GM21619 (cell line): ENCODE measurements at regions not wholly inside any gene's neighbourhood (a gene's known extent, or its start where the extent isn't known, plus 50 kb on each side); places are given as distances from the start of the nearest gene placed in this dataset.
"Not testable (repeated sequence)": the region's sequence is repeated elsewhere in the genome, so short reads cannot be mapped to it uniquely, and the experiment has no call there.

Source experiments
- ATAC-seq: cut with Tn5 transposase; IDR thresholded peaks from one replicate; pipeline ENCODE4 v1.9.1; 2021; ENCODE audit not compliant: unreplicated experiment

DNA sequence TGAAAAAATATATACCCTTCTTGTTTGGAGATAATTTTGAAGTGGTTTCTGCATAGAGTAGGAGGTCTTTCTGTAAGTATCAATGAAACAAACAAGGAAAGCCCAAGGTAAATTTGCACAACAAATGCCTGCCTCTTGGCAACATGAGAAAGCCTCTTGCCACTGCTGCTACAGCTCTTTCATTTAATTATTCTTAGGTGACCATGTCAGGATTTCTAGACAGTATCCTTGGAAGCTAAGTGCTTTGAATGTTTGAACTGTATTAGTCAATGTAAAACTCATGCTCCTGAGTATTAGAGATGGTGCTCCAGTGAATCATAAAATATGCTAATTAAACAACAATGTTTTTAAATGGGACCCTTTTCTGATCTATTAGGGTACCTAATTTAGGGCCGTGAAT lies 81.2 kb upstream of the ITGB1 start:
- ATAC-seq: no peak

DNA sequence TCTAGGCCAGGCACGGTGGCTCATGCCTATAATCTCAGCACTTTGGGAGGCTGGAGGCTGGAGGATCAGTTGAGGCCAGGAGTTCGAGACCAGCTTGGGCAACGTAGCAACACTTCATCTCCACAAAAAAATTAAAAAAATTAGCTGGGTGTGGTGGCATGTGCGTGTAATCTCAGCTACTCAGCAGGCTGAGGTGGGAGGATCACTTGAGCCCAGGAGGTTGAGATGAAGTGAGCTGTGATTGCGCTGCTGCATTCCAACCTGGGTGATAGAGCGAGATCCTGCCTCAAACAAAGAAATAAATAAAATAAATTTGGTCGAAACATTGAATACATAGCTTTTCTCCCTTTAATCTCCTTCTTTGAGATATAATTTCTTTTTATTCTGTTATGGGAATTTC lies 80.6 kb upstream of the ITGB1 start:
- no peak for ATAC-seq

- no peak for ATAC-seq
These were observed 79.7 kb upstream of the ITGB1 start for GRCh38 chr10:33037726-33038125.

DNA sequence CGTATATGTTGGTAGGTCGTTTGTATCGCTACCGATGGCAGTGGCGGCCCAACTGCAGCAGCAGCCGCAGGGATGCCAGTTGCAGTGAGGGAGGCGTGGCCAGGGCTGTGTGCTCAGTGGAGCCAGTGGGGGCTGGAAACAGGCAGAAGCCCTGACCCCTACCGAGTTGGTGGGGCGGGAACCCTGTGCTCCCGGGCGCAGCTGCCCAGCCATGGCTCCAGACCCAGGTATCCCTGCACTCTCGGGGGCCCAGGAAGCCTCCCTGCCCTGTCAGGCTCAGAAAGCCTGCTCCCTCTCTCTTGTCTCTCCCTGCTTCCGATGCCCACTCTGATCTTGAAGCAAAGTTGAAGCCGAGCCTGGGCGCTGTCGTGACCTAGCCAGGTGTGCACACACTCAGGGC lies 78.6 kb upstream of the ITGB1 start:
- no peak for ATAC-seq

- no peak for ATAC-seq
These were observed 77.4 kb upstream of the ITGB1 start for GRCh38 chr10:33035411-33035810.

GRCh38 chr10:33034931-33035330 lies 76.9 kb upstream of the ITGB1 start:
- ATAC-seq: no peak

GRCh38 chr10:33032654-33033151 lies 74.7 kb upstream of the ITGB1 start:
- ATAC-seq: no peak

DNA sequence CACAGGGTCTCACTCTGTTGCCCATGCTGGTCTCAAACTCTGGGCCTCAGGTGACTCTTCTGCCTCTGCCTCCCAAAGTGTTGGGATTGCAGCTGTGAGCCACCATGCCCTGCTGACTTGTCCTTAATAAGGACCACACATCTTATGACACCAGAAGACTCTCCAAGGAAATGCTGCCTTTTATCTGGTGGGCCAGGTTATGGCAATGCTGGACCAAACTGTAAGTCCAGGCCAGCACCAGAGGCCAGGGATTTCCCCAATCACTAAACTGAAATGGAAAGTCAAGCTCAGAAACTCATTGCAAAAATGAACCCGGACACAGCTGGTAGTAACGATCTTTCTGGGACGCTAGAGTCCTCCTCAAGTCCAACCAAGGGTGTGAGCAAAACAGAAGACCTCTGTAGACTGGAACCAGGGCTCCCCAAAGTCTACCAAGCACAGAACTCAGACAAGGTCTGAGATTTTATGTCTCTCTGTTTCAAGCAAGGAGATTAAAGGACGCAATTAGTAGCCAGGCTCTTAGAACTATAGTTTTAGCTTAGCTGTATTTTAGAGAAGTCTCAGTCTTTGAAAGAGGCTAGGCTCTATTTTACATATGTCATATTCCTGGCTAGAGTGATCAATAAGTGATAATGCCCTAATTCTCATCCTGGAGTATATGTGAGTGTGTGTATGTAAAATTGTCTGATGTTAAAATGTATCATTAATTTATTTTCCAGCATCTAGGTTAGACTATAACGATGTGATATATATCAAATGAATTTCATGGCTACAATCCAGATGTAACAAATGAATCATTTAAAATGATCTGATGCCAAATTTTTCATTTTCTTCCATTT lies 74.0 kb upstream of the ITGB1 start:
- ATAC-seq: no peak

- ATAC-seq: no peak
These were observed 73.1 kb upstream of the ITGB1 start for GRCh38 chr10:33031171-33031570.

DNA sequence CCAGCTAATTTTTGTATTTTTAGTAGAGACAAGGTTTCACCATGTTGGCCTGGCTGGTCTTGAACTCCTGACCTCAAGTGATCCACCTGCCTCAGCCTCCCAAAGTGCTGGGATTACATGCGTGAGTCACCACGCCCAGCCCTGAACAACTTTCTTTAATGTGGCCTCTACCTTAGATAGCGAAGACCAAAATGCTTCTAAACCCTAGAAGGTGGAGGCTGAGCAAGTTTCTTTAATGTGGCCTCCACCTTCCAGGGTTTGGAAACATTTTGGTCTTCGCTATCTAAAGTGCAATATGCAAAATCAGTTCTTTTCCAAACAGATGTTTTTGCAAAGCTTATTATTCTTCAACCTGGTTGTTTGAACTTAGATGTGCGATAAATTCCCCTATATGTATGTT lies 70.5 kb upstream of the ITGB1 start:
- not testable (repeated sequence) for ATAC-seq

DNA sequence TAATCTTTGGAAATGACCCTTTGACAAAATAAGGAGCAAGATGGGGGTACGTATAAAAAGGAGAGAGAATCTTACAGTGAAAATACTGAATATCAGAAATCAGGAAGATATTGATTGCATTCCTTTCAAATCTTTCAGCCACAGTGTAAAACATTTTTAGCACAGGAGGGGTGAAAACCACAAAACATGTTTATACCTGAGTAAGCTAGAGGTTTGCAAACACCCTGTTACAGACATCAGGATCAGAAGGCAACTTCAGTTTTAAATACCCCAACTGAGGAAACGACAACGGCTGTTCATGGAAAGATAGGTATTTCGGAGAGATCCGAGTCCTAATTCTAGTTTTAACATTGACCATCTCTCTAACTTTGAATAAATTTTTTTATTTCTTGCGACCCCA lies 69.1 kb upstream of the ITGB1 start:
- no peak for ATAC-seq

DNA sequence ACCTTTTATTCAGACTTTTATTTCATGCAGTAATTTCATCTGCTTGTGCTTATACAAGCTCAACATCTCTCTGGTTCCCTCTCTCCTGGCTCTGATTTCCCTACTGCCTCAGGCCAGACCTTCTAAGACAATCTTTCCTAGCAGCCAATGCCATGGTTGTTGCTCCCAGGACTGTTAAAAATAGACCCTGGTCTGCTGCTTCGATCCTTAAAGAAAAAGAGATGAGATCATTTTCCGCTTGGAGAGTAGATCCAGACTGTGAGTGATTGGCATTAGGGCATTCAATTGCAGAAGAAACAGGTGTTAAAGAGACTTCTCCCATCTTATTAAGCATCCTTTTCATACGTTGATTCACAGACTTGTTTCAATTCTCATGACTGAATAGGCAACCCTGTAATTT lies 68.4 kb upstream of the ITGB1 start:
- ATAC-seq: no peak

DNA sequence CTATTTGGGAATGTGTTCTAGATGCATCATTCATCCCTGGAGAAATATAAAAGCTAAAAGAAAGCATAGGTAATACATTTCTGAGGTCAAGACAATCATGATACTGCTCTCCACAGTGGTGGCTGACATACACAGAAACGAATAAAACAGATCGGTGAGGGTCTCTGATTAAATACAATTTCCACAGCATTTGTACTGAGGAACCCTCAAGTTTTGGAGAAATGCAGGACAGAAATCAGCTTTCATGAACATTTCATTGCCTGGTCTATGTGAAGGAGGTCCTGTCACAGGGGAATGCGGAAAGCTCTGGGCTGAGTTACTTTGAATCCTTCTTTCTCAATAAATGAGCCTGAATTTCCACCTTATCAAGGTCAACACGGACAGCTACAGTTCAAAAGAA lies 67.9 kb upstream of the ITGB1 start:
- ATAC-seq: no peak

- peak; percentile 96 for ATAC-seq
These were observed 67.0 kb upstream of the ITGB1 start for GRCh38 chr10:33025039-33025438.

GRCh38 chr10:33022691-33023090 lies 64.7 kb upstream of the ITGB1 start:
- ATAC-seq: no peak

- ATAC-seq: no peak
These were observed 64.1 kb upstream of the ITGB1 start for GRCh38 chr10:33022090-33022489.

DNA sequence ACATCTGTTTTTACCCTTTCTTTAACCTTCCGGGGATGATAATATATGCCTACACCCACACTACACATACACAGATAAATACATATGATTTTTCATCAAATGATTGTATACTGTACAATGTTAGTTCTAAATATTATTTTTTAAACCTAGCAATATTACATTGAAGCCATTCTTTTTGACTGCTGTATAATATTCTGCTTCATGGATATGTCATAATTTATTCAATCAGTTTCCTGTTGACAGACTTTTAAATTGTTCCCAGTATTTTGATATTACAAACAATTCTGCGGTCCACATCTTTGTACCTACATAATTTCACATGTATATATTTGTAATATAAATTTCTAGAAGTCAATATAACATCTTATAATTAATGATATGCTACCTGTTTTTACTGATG lies 59.0 kb upstream of the ITGB1 start:
- ATAC-seq: no peak

- ATAC-seq: peak; percentile 66
These were observed 57.9 kb upstream of the ITGB1 start for GRCh38 chr10:33015761-33016547.

- not testable (repeated sequence) for ATAC-seq
These were observed 55.3 kb upstream of the ITGB1 start for GRCh38 chr10:33013331-33013730.

- ATAC-seq: no peak
These were observed 54.3 kb upstream of the ITGB1 start for GRCh38 chr10:33012306-33012705.

DNA sequence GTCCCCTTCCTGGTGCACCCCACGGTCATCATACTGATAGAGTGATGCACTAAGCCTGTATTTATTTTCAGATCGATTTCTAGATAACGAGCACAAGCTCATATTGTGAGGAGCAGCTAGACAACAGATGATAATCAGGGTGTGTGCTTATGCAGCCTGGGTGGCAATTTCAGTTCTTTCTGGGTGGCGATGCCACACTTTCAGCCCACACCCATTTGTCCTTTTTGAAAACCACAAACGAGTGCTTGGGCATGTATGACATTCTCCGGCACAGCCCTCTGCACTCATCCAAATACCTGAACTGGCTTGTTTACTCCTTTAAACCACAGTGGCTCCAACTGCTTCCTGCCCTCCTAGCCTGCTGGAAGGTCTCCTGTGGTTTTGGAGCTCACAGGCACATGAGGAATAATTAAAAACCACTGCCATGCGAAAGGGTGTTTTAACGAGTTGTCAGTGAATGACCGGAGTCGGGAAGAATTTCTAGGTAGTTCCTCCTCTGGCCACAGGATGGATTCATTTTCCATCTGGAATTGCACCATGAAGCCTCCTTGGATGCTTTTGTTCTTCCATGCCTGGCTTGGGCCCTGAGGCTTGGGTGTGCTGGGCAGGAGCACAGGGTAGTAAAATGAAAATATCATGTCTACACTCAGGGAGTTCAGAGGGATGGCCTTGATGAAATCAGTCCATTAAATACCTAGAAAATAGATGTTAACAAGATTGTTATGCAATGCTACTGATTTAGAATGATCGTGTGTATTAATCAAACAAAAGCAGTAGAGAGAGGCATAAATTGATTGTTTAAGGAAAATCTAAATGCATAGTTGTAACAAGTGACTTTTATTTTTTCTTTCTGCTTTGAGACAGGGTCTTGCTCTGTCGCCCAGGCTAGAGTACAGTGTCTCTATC lies 52.4 kb upstream of the ITGB1 start:
- no peak for ATAC-seq
